HepG2 (cell line): ENCODE measurements at regions not wholly inside any gene's neighbourhood (a gene's known extent, or its start where the extent isn't known, plus 50 kb on each side); places are given as distances from the start of the nearest gene placed in this dataset.

Experiments
- ATAC-seq: fragments of 200-7000 bp; cut with Tn5 transposase; 3 replicates; pipeline ENCODE4 v1.9.1; 2020; ENCODE audit warnings: mild to moderate bottlenecking, moderate library complexity
- BruUV-seq: library from RNA; stranded (reverse); fragments of 400-500 nt; replicated peaks from 2 replicates; lab custom pipeline; 2021; lab: Mats Ljungman, UMichigan
- CTCF ChIA-PET: fragments of 300-600 bp; formaldehyde crosslinking; extraction: SDS; loops from one replicate; lab custom pipeline; 2021; ENCODE audit warnings: low total read pairs, inconsistent platforms, low intra/inter-chr PET ratio; lab: Yijun Ruan, JAX
- POLR2A ChIA-PET: fragments of 350-600 bp; sonication (Branson Sonifier 250); formaldehyde crosslinking; loops from one replicate; lab custom pipeline; 2020; ENCODE audit warnings: antibody characterized with exemption, inconsistent platforms; lab: Yijun Ruan, JAX
- DNase-seq: peaks from one replicate; pipeline ENCODE4 v3.0.0-alpha.2; 2015; ENCODE audit warnings: low spot score
- FAIRE-seq: peaks from 3 replicates; lab custom pipeline; 2011; peaks lifted over from hg19 to GRCh38; lab: Jason Lieb, UNC
- H2AFZ ChIP-seq: one replicate; pipeline ENCODE4 v1.6.1; 2011; ENCODE audit warnings: low read length, inconsistent platforms
- H3K27ac ChIP-seq: fragments of 300-600 bp; 3 replicates; pipeline ENCODE4 v1.8.0; 2011; ENCODE audit warnings: mixed run types, mild to moderate bottlenecking, mixed read lengths, low read length, inconsistent platforms; ENCODE audit not compliant: insufficient read depth; ENCODE audit errors: extremely low read length
- H3K27me3 ChIP-seq, 2 experiments: fragments of 200-600 bp in 1 of 2; 2 replicates in 1 of 2; 3 replicates in 1 of 2; pipeline versions ENCODE4 v1.6.0 to v1.8.0; 2011; ENCODE audit warnings: low read length in 2 of 2, mild to moderate bottlenecking in 2 of 2, moderate library complexity in 2 of 2, inconsistent platforms in 1 of 2; ENCODE audit not compliant: insufficient read depth in 2 of 2, control insufficient read depth in 1 of 2
- H3K36me3 ChIP-seq, 2 experiments: fragments of 200-600 bp in 1 of 2; replicated peaks in 1 of 2; 2 replicates in 1 of 2; 3 replicates in 1 of 2; pipeline versions ENCODE4 v1.5.1 to v1.8.0; 2011; ENCODE audit warnings: low read length in 2 of 2, inconsistent platforms in 1 of 2; ENCODE audit not compliant: insufficient read depth in 2 of 2, control insufficient read depth in 1 of 2
- H3K4me1 ChIP-seq: 2 replicates; pipeline ENCODE4 v1.5.1; 2012; ENCODE audit warnings: low read length, inconsistent platforms; ENCODE audit not compliant: insufficient read depth
- H3K4me2 ChIP-seq: 2 replicates; pipeline ENCODE4 v1.6.0; 2011; ENCODE audit warnings: low read depth, low read length, inconsistent platforms
- H3K4me3 ChIP-seq, 3 experiments: fragments of 200-600 bp in 1 of 3; sonication (generic), shearing (Covaris generic) in 1 of 3; replicated peaks in 1 of 3; 2 replicates each; pipeline ENCODE4 v1.5.1; 2011 to 2016; ENCODE audit warnings: low read length in 3 of 3, inconsistent platforms in 2 of 3, low read depth in 2 of 3, mild to moderate bottlenecking in 2 of 3, control low read depth in 1 of 3, mixed read lengths in 1 of 3; ENCODE audit not compliant: insufficient read depth in 1 of 3
- H3K79me2 ChIP-seq: one replicate; pipeline ENCODE4 v1.6.1; 2011; ENCODE audit warnings: low read length, inconsistent platforms; ENCODE audit not compliant: insufficient read depth
- H3K9ac ChIP-seq: 2 replicates; pipeline ENCODE4 v1.6.0; 2011; ENCODE audit warnings: mild to moderate bottlenecking, low read depth, low read length, inconsistent platforms; ENCODE audit not compliant: insufficient read depth
- H3K9me3 ChIP-seq: 2 replicates; pipeline ENCODE4 v1.5.1; 2012; ENCODE audit warnings: mild to moderate bottlenecking, low read length
- H4K20me1 ChIP-seq: 2 replicates; pipeline ENCODE4 v1.6.0; 2011; ENCODE audit warnings: inconsistent platforms, mild to moderate bottlenecking, low read length, moderate library complexity; ENCODE audit not compliant: insufficient read depth
- CEBPB ChIP-seq: IDR thresholded peaks from 2 replicates; pipeline ENCODE4 v1.6.1; 2011; ENCODE audit warnings: low read depth, low read length, improper control_type of control experiment, borderline replicate concordance
- CREB1 ChIP-seq, 2 experiments: fragments of 450-650 bp in 1 of 2; IDR thresholded peaks; 2 replicates each; pipeline ENCODE4 v1.6.1; 2016 to 2017; ENCODE audit warnings: control low read depth in 1 of 2, mild to moderate bottlenecking in 1 of 2, missing compliant biosample characterization in 1 of 2, missing genetic modification characterization in 1 of 2
- ESRRA ChIP-seq: sonication (generic); formaldehyde crosslinking; IDR thresholded peaks from 2 replicates; pipeline ENCODE4 v1.5.1; 2020; ENCODE audit warnings: mild to moderate bottlenecking, low read depth, missing genetic modification reagents
- KDM6A ChIP-seq: IDR thresholded peaks from 2 replicates; pipeline ENCODE4 v1.6.1; 2016; ENCODE audit warnings: low read depth
- POGK ChIP-seq: sonication (generic); formaldehyde crosslinking; conservative IDR thresholded peaks from 2 replicates; pipeline ENCODE4 v1.8.0; 2022; ENCODE audit warnings: mild to moderate bottlenecking, moderate library complexity, missing genetic modification reagents
- REL ChIP-seq: sonication (generic); formaldehyde crosslinking; conservative IDR thresholded peaks from 2 replicates; pipeline ENCODE4 v1.8.0; 2022; ENCODE audit warnings: mild to moderate bottlenecking, missing genetic modification reagents, moderate library complexity
- SMC3 ChIP-seq: IDR thresholded peaks from 2 replicates; pipeline ENCODE4 v1.6.1; 2011; ENCODE audit warnings: low read length, improper control_type of control experiment
- THAP7 ChIP-seq: sonication (generic); formaldehyde crosslinking; IDR thresholded peaks from 2 replicates; pipeline ENCODE4 v1.8.1; 2023; ENCODE audit warnings: mild to moderate bottlenecking, missing genetic modification reagents
- ZNF18 ChIP-seq: sonication (generic); formaldehyde crosslinking; IDR thresholded peaks from 2 replicates; pipeline ENCODE4 v1.8.0; 2022; ENCODE audit warnings: mild to moderate bottlenecking, missing genetic modification reagents; ENCODE audit not compliant: insufficient replicate concordance
- ZNF264 ChIP-seq: sonication (generic); formaldehyde crosslinking; IDR thresholded peaks from 2 replicates; pipeline ENCODE4 v1.4.0; 2020; ENCODE audit warnings: missing genetic modification reagents
- ZNF468 ChIP-seq: sonication (generic); formaldehyde crosslinking; IDR thresholded peaks from 2 replicates; pipeline ENCODE4 v1.8.0; 2022; ENCODE audit warnings: mild to moderate bottlenecking, moderate library complexity, missing genetic modification reagents
- WGBS: methylation state at CpG from one replicate; pipeline ENCODE4 v1.1.6; 2017; ENCODE audit warnings: low lambda C conversion rate; 5-methylcytosine and 5-hydroxymethylcytosine counted together
- in situ Hi-C: cut with HindIII; loops from 2 replicates; pipeline ENCODE4 v1.10.0; 2017; ENCODE audit warnings: low pct_unique_long_range_greater_than_20kb; ENCODE audit not compliant: extremely low pct_ligation_motif_present
- intact Hi-C: fragments of 100-400 bp; cut with micrococcal nuclease; formaldehyde crosslinking; loops from one replicate; pipeline ENCODE4 v1.10.0; 2022; ENCODE audit not compliant: unreplicated experiment

GRCh38 chr14:35229792-35230089, 62.4 kb upstream of the PSMA6 start:
- WGBS, result 96% methylated on average over 2 of the region's 2 CpGs
- Histone ChIP-seq H3K27ac (no peak overlapping the region), H3K27me3 (no peaks in the 10 kb centered on the region), H3K4me2 (no peak overlapping the region), H4K20me1 (no peaks in the 10 kb centered on the region), H3K9ac (no peak overlapping the region), H3K79me2 (no peaks in the 10 kb centered on the region), H3K9me3 (no peaks in the 10 kb centered on the region), H3K4me3 (no peak overlapping the region), H2AFZ (no peak overlapping the region), H3K36me3 (no peaks in the 10 kb centered on the region), H3K4me1 (no peaks in the 10 kb centered on the region)
- ChIA-PET CTCF (interaction anchor here (1.1 to 2.9 kb wide), 5 partner anchors 89 to 193 kb away, joined by 3 to 18 read pairs (median 5); partner anchors contain the start of gene NFKBIA), POLR2A (interaction anchor here (1.0 to 1.5 kb wide), 3 partner anchors 62 to 175 kb away, joined by 4 to 5 read pairs (median 4); partner anchors contain the start of genes NFKBIA and PSMA6)
- no TSS peak for BruUV-seq
- ATAC-seq (no peak), DNase-seq (no peak), FAIRE-seq (no peak)
- in situ Hi-C loops, result no loop called here
- TF ChIP-seq CREB1 (IDR thresholded peaks at IDR 0.05), result no peak
- no peak for TF ChIP-seq CREB1 (CRISPR knock-in tag; IDR thresholded peaks at IDR 0.05)
- TF ChIP-seq CEBPB, result peak; percentile 61; the same call in 1 of the 2 replicates
- no peak for TF ChIP-seq THAP7 (CRISPR knock-in tag)
- TF ChIP-seq ZNF468 (CRISPR knock-in tag), result no peak
- TF ChIP-seq POGK (CRISPR knock-in tag), result no peak
- TF ChIP-seq ZNF264 (CRISPR knock-in tag), result no peak
- TF ChIP-seq REL (CRISPR knock-in tag), result no peak
- peak; percentile 46 for TF ChIP-seq ZNF18 (CRISPR knock-in tag)
- TF ChIP-seq KDM6A (CRISPR knock-in tag), result no peak
- no peak for TF ChIP-seq ESRRA (CRISPR knock-in tag)
- TF ChIP-seq SMC3, result no peak
- intact Hi-C loops, result loop anchor here (1.0 to 2.0 kb wide), 2 partner anchors 178 to 183 kb away; no protein-coding TSS in a partner anchor
